Ascending aorta (tissue), 2 donors: ENCODE measurements at regions not wholly inside any gene's neighbourhood (a gene's known extent, or its start where the extent isn't known, plus 50 kb on each side); places are given as distances from the start of the nearest gene placed in this dataset.

Experiments used
- DNase-seq, 2 donors: peaks; one replicate each; pipeline ENCODE4 v3.0.0-alpha.2; 2019; ENCODE audit warnings: low spot score in 2 of 2
- H3K27ac ChIP-seq, 2 donors: fragments of 200-600 bp; sonication (generic); one replicate each; pipeline ENCODE4 v1.5.1; 2016 to 2017; ENCODE audit warnings: mild to moderate bottlenecking in 1 of 2
- H3K27me3 ChIP-seq: fragments of 200-600 bp; sonication (generic); one replicate; pipeline ENCODE4 v1.5.1; 2017
- H3K36me3 ChIP-seq, 2 donors: fragments of 200-600 bp; sonication (generic); one replicate each; pipeline ENCODE4 v1.5.1; 2016
- H3K4me1 ChIP-seq, 2 donors: fragments of 200-600 bp; sonication (generic); one replicate each; pipeline ENCODE4 v1.5.1; 2016 to 2017; ENCODE audit warnings: mild to moderate bottlenecking in 1 of 2
- H3K4me3 ChIP-seq, 2 donors: fragments of 200-600 bp; sonication (generic); one replicate each; pipeline ENCODE4 v1.5.1; 2016 to 2017; ENCODE audit warnings: mild to moderate bottlenecking in 1 of 2
- H3K9me3 ChIP-seq, 2 donors: fragments of 200-600 bp; sonication (generic); one replicate each; pipeline ENCODE4 v1.5.1; 2016
- CTCF ChIP-seq, 3 experiments: fragments of 200-600 bp in 2 of 3; fragments of 450-650 bp in 1 of 3; sonication (generic) in 2 of 3; IDR thresholded peaks; one replicate each; pipeline ENCODE4 v1.5.1; 2016 to 2019; ENCODE audit warnings: antibody characterized with exemption in 3 of 3, mild to moderate bottlenecking in 1 of 3, moderate library complexity in 1 of 3
- intact Hi-C: fragments of 100-400 bp; cut with DNase I; formaldehyde crosslinking; loops from one replicate; pipeline ENCODE4 v1.15.1; 2023

GRCh38 chr2:138102664-138103063 lies 138.4 kb downstream of the HNMT start:
- Histone ChIP-seq H3K27ac (no peak overlapping the region), H3K4me1 (no peaks in the 10 kb centered on the region), H3K9me3 (no peaks in the 10 kb centered on the region), H3K36me3 (no peaks in the 10 kb centered on the region), H3K4me3 (no peak overlapping the region), H3K27me3 (no peaks in the 10 kb centered on the region)
- TF ChIP-seq CTCF (IDR thresholded peaks at IDR 0.05) = no peak
- intact Hi-C loops = no loop called here
- no peak for DNase-seq

GRCh38 chr2:138103156-138103555 lies 138.9 kb downstream of the HNMT start:
- Histone ChIP-seq H3K9me3 (no peaks in the 10 kb centered on the region), H3K27ac (no peak overlapping the region), H3K36me3 (no peaks in the 10 kb centered on the region), H3K4me1 (no peaks in the 10 kb centered on the region), H3K27me3 (no peaks in the 10 kb centered on the region), H3K4me3 (no peak overlapping the region)
- no peak for DNase-seq
- TF ChIP-seq CTCF (IDR thresholded peaks at IDR 0.05) = no peak
- intact Hi-C loops = no loop called here

GRCh38 chr2:138104071-138104470 lies 139.8 kb downstream of the HNMT start:
- intact Hi-C loops = no loop called here
- Histone ChIP-seq H3K27me3 (no peaks in the 10 kb centered on the region), H3K4me3 (no peak overlapping the region)

GRCh38 chr2:138105358-138105757 lies 141.1 kb downstream of the HNMT start:
- intact Hi-C loops = no loop called here
- H3K4me3 ChIP-seq = no peak overlapping the region
- no peak for DNase-seq
- no peak for TF ChIP-seq CTCF (IDR thresholded peaks at IDR 0.05)
- no peak overlapping the region for H3K27ac ChIP-seq
- no peaks in the 10 kb centered on the region for H3K36me3 ChIP-seq
- H3K9me3 ChIP-seq = no peaks in the 10 kb centered on the region
- no peaks in the 10 kb centered on the region for H3K4me1 ChIP-seq
- no peaks in the 10 kb centered on the region for H3K27me3 ChIP-seq

More at GRCh38 chr2:138104071-138104470, 139.8 kb downstream of the HNMT start:
- no peaks in the 10 kb centered on the region for H3K36me3 ChIP-seq
- no peak overlapping the region for H3K27ac ChIP-seq
- DNase-seq = no peak
- H3K9me3 ChIP-seq = no peaks in the 10 kb centered on the region
- no peaks in the 10 kb centered on the region for H3K4me1 ChIP-seq
- no peak for TF ChIP-seq CTCF (IDR thresholded peaks at IDR 0.05)

- Histone ChIP-seq H3K27me3 (no peaks in the 10 kb centered on the region), H3K9me3 (peaks cover 0 to under 1% of the 10 kb centered on the region in 2 donors), H3K4me3 (no peak overlapping the region), H3K36me3 (no peaks in the 10 kb centered on the region), H3K27ac (no peak overlapping the region), H3K4me1 (no peaks in the 10 kb centered on the region)
- intact Hi-C loops = no loop called here
- TF ChIP-seq CTCF (IDR thresholded peaks at IDR 0.05) = no peak
- no peak for DNase-seq
Measured at GRCh38 chr2:138106606-138107005, 142.3 kb downstream of the HNMT start.

GRCh38 chr2:138107288-138107687 lies 143.0 kb downstream of the HNMT start:
- H3K36me3 ChIP-seq = no peaks in the 10 kb centered on the region
- H3K4me1 ChIP-seq = no peaks in the 10 kb centered on the region
- no peak overlapping the region for H3K27ac ChIP-seq
- TF ChIP-seq CTCF (IDR thresholded peaks at IDR 0.05) = no peak
- intact Hi-C loops = no loop called here
- no peaks in the 10 kb centered on the region for H3K27me3 ChIP-seq
- H3K4me3 ChIP-seq = no peak overlapping the region
- peaks cover 0 to 7% of the 10 kb centered on the region in 2 donors for H3K9me3 ChIP-seq
- DNase-seq = no peak
